GM13977 (cell line): ENCODE measurements at regions not wholly inside any gene's neighbourhood (a gene's known extent, or its start where the extent isn't known, plus 50 kb on each side); places are given as distances from the start of the nearest gene placed in this dataset.

Experiments used
- DNase-seq: peaks from one replicate; pipeline ENCODE4 v3.0.0; 2012; ENCODE audit warnings: low spot score
- in situ Hi-C: fragments of 300-500 bp; cut with MboI; formaldehyde crosslinking; loops from one replicate; pipeline ENCODE4 v1.12.0; 2022; ENCODE audit warnings: low sequenced_read_pairs, low pct_unique_long_range_greater_than_20kb, mixed read lengths, inconsistent platforms; ENCODE audit not compliant: unreplicated experiment
- TF ChIP-seq, protein P1 (sequence below): IDR thresholded peaks from 2 replicates; pipeline ENCODE4 v1.5.1; 2012; ENCODE audit warnings: mild to moderate bottlenecking, control low read depth; ENCODE audit not compliant: insufficient read depth; ENCODE audit errors: extremely low read depth, missing control alignments

DNA sequence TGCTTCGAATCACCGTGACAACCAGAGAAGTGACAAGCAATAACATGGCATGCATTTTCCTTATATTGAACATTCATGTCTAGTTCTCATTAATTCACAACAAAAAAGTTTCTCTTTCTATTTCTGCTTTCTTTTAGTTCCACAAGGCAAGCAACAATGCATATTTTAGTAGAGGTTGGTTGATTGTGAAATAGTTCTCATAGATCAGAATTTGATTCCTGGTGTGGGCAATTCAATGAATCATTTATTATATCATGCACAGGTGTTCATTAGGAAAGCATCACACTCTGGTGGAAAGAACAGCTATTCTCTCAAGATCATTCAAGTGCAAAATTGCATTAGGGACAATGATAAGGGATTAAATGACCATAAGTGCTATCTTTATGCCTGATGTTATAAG is 980.9 kb downstream of the BRINP3 start:
- in situ Hi-C loops, result no loop called here
- TF ChIP-seq, protein P1, sequence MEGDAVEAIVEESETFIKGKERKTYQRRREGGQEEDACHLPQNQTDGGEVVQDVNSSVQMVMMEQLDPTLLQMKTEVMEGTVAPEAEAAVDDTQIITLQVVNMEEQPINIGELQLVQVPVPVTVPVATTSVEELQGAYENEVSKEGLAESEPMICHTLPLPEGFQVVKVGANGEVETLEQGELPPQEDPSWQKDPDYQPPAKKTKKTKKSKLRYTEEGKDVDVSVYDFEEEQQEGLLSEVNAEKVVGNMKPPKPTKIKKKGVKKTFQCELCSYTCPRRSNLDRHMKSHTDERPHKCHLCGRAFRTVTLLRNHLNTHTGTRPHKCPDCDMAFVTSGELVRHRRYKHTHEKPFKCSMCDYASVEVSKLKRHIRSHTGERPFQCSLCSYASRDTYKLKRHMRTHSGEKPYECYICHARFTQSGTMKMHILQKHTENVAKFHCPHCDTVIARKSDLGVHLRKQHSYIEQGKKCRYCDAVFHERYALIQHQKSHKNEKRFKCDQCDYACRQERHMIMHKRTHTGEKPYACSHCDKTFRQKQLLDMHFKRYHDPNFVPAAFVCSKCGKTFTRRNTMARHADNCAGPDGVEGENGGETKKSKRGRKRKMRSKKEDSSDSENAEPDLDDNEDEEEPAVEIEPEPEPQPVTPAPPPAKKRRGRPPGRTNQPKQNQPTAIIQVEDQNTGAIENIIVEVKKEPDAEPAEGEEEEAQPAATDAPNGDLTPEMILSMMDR, result no peak
- DNase-seq, result no peak

DNA sequence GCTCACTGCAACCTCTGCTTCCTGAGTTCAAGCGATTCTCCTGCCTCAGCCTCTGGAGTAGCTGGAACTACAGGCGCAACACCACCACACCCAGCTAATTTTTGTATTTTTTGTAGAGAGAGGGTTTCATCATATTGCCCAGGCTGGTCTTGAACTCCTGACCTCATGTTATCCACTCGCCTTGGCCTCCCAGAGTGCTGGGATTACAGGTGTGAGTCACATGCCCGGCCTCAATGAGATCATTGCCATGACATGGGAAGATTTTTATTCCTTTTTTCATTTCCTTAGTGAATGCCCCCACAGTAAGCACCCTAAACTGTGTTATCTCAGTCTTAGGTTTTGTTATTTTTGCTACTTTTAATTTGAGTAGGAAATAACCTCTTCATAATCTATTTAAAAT is 977.9 kb downstream of the BRINP3 start:
- no peak for DNase-seq
- in situ Hi-C loops, result no loop called here
- TF ChIP-seq, protein P1, result no peak

DNA sequence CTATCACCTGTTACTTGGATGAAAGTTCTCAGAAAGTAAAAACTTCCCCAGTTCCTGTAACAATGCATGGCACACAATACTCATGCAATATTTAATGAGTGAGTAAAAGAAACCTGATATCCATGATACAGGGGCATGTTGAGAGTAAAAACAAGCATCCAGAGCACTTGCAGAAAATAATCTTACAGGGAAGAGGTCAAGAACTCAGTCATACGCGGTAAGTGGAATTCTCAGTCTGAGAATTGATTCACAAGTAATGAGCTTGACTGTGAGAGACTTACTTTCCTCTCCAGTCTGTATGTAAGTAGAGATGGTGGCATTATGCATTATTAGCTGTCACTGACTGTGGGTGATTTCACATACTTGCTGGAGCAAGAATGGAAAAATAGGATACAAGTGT is 976.9 kb downstream of the BRINP3 start:
- in situ Hi-C loops, result no loop called here
- TF ChIP-seq, protein P1, result no peak
- no peak for DNase-seq

DNA sequence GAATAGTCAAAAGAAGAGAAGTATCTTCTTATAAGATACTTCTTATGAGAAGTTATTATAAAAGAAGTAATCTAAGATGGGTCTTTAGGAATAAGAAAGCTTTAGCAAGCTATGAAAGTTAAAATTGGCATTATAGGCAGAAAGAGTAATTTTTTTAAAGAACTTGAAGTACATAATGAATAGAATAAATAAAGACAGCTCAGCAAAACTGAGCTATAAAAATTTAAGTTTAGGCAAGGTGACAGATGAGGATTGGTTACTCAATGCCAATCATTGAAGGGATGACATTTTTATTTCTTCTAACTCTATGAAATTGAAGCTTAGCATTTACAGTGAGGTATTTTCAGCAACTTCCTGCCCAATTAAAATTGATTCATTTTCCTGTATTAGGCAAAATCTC is 966.8 kb downstream of the BRINP3 start:
- DNase-seq, result no peak
- in situ Hi-C loops, result no loop called here
- TF ChIP-seq, protein P1, result no peak

DNA sequence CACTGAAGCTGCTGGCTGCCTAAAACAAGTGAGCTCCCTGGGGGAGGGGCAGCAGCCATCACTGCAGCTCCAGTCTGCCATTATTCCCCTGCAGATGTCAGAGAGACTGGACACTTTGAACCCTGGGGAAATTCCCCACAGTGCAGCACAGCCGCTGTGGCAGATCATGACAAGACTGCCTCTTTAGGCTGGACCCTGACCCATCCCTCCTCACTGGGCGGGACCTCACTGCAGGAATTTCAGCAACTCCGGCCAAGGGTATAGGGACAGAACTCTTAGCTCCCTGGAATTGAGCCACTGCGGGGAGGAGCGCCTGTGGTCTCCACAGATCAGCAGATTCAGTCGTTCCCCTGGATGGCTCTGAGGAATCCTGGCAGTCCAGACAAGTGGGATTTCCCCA is 964.6 kb downstream of the BRINP3 start:
- in situ Hi-C loops, result no loop called here
- TF ChIP-seq, protein P1, result no peak
- no peak for DNase-seq

DNA sequence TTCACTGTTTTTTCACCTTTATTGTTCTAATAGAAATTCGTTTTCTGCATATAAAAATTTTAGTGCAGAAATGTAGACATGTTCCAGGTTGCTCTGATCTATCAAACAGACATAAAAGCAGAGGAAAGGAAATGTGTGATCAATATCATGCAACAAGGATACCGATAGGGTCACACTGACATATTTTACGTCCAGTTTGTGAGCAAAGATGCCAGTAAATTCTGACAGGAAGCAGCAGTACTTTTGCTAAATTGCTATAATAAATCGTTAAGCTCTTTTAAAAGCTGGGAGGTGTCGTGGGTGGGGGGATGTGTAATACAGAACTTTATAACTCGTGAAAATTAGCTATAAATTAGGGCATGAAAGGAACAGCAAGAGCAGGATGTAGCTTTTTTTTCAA is 955.2 kb downstream of the BRINP3 start:
- in situ Hi-C loops, result no loop called here
- DNase-seq, result no peak
- TF ChIP-seq, protein P1, result no peak

DNA sequence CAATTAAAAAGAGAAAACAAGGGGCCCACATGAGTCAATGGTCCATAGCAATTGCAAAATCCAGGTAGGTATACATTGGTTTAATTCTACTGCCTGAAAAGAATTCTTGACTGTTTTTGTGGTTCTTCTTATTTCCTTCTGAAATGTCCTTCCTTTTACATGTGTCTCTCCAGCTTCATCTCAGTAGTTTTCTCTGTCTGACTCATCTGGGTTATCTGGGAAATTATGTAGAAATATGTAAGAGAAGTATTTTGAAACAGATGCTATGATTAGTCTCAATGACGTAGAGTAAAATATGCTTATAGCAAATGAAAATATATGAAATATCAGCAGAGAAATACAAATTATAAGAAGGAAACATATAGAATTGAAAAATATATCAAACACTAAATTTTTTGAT is 953.2 kb downstream of the BRINP3 start:
- DNase-seq, result no peak
- in situ Hi-C loops, result no loop called here
- TF ChIP-seq, protein P1, result no peak
